H9 (cell line): ENCODE measurements at regions not wholly inside any gene's neighbourhood (a gene's known extent, or its start where the extent isn't known, plus 50 kb on each side); places are given as distances from the start of the nearest gene placed in this dataset.

Experiments
- DNase-seq: peaks from one replicate; pipeline ENCODE4 v3.0.0-alpha.2; 2017
- H2AFZ ChIP-seq: one replicate; pipeline ENCODE4 v1.6.1; 2013; ENCODE audit warnings: mild to moderate bottlenecking, low read length, control low read depth, moderate library complexity
- H2AK5ac ChIP-seq: 2 replicates; pipeline ENCODE4 v1.6.1; 2013; ENCODE audit warnings: low read length, control low read depth, mixed read lengths; ENCODE audit not compliant: insufficient read length
- H2BK120ac ChIP-seq: one replicate; pipeline ENCODE4 v1.6.1; 2013; ENCODE audit warnings: low read depth, mild to moderate bottlenecking, low read length, control low read depth, inconsistent platforms; ENCODE audit not compliant: poor library complexity, severe bottlenecking
- H2BK12ac ChIP-seq: 2 replicates; pipeline ENCODE4 v1.6.1; 2013; ENCODE audit warnings: low read length, control low read depth, mixed read lengths, low read depth; ENCODE audit not compliant: insufficient read length
- H2BK15ac ChIP-seq: 2 replicates; pipeline ENCODE4 v1.6.1; 2013; ENCODE audit warnings: low read depth, low read length, control low read depth
- H2BK20ac ChIP-seq: one replicate; pipeline ENCODE4 v1.6.1; 2013; ENCODE audit warnings: low read depth, mild to moderate bottlenecking, low read length, control low read depth, inconsistent platforms; ENCODE audit not compliant: poor library complexity, severe bottlenecking
- H2BK5ac ChIP-seq: 2 replicates; pipeline ENCODE4 v1.6.1; 2013; ENCODE audit warnings: low read length, control low read depth, mixed read lengths; ENCODE audit not compliant: insufficient read length
- H3K14ac ChIP-seq: 2 replicates; pipeline ENCODE4 v1.6.1; 2013; ENCODE audit warnings: low read length, control low read depth; ENCODE audit not compliant: insufficient read depth
- H3K18ac ChIP-seq: 2 replicates; pipeline ENCODE4 v1.6.1; 2013; ENCODE audit warnings: low read depth, mild to moderate bottlenecking, mixed read lengths, low read length, control low read depth; ENCODE audit not compliant: insufficient read length
- H3K23ac ChIP-seq: 2 replicates; pipeline ENCODE4 v1.6.1; 2013; ENCODE audit warnings: low read length, control low read depth, mixed read lengths, low read depth; ENCODE audit not compliant: insufficient read length
- H3K23me2 ChIP-seq: 2 replicates; pipeline ENCODE4 v1.6.1; 2013; ENCODE audit warnings: low read depth, mild to moderate bottlenecking, mixed read lengths, low read length, control low read depth; ENCODE audit not compliant: insufficient read length, poor library complexity, severe bottlenecking
- H3K27ac ChIP-seq: 2 replicates; pipeline ENCODE4 v1.5.1; 2013; ENCODE audit warnings: low read length, control low read depth, mixed read lengths, low read depth; ENCODE audit not compliant: insufficient read length
- H3K27me3 ChIP-seq: 2 replicates; pipeline ENCODE4 v1.6.1; 2013; ENCODE audit warnings: low read length, control low read depth, inconsistent platforms; ENCODE audit not compliant: insufficient read depth
- H3K4ac ChIP-seq: 2 replicates; pipeline ENCODE4 v1.6.1; 2013; ENCODE audit warnings: low read depth, mild to moderate bottlenecking, control low read depth, inconsistent platforms, low read length, moderate library complexity
- H3K4me1 ChIP-seq: 2 replicates; pipeline ENCODE4 v1.6.1; 2013; ENCODE audit warnings: low read length, control low read depth, inconsistent platforms; ENCODE audit not compliant: insufficient read depth
- H3K4me2 ChIP-seq: 2 replicates; pipeline ENCODE4 v1.6.1; 2013; ENCODE audit warnings: low read length, control low read depth, mixed read lengths; ENCODE audit not compliant: insufficient read length, insufficient read depth
- H3K56ac ChIP-seq: 2 replicates; pipeline ENCODE4 v1.6.1; 2013; ENCODE audit warnings: low read depth, mild to moderate bottlenecking, mixed read lengths, low read length, control low read depth; ENCODE audit not compliant: insufficient read length
- H3K79me1 ChIP-seq: 2 replicates; pipeline ENCODE4 v1.6.1; 2013; ENCODE audit warnings: low read depth, mild to moderate bottlenecking, moderate library complexity, low read length, control low read depth, inconsistent platforms; ENCODE audit not compliant: insufficient read depth, poor library complexity, severe bottlenecking
- H3K79me2 ChIP-seq: 2 replicates; pipeline ENCODE4 v1.6.1; 2013; ENCODE audit warnings: low read length, control low read depth, inconsistent platforms; ENCODE audit not compliant: insufficient read depth
- H3K9ac ChIP-seq: 2 replicates; pipeline ENCODE4 v1.6.1; 2013; ENCODE audit warnings: low read length, control low read depth, mixed read lengths; ENCODE audit not compliant: insufficient read length; ENCODE audit errors: extremely low read depth
- H3K9me3 ChIP-seq: one replicate; pipeline ENCODE4 v1.6.1; 2013; ENCODE audit warnings: low read depth, low read length, inconsistent platforms; ENCODE audit not compliant: control insufficient read depth
- H3T11ph ChIP-seq: one replicate; pipeline ENCODE4 v1.6.1; 2013; ENCODE audit warnings: mild to moderate bottlenecking, low read length, control low read depth, inconsistent platforms
- H4K20me1 ChIP-seq: one replicate; pipeline ENCODE4 v1.6.1; 2013; ENCODE audit not compliant: control insufficient read depth, insufficient read length, insufficient read depth
- H4K5ac ChIP-seq: 2 replicates; pipeline ENCODE4 v1.6.1; 2013; ENCODE audit warnings: low read depth, mild to moderate bottlenecking, mixed read lengths, low read length, control low read depth; ENCODE audit not compliant: insufficient read length
- H4K8ac ChIP-seq: replicated peaks from 2 replicates; pipeline ENCODE4 v1.6.1; 2013; ENCODE audit warnings: low read length, control low read depth, mixed read lengths, low read depth; ENCODE audit not compliant: insufficient read length
- H4K91ac ChIP-seq: 2 replicates; pipeline ENCODE4 v1.6.1; 2013; ENCODE audit warnings: low read depth, mild to moderate bottlenecking, moderate library complexity, mixed read lengths, low read length, control low read depth; ENCODE audit not compliant: insufficient read length
- H3K27ac Mint-ChIP-seq, 3 experiments: 2 replicates in 2 of 3; 3 replicates in 1 of 3; pipeline ENCODE4 v1.8.0; 2020 to 2021; ENCODE audit warnings: mixed read lengths in 3 of 3, mild to moderate bottlenecking in 1 of 3, moderate library complexity in 1 of 3
- H3K27me3 Mint-ChIP-seq: 2 replicates; pipeline ENCODE4 v1.8.0; 2021; ENCODE audit warnings: low read depth, mild to moderate bottlenecking, moderate library complexity, mixed read lengths
- H3K36me3 Mint-ChIP-seq, 3 experiments: 2 replicates in 2 of 3; 3 replicates in 1 of 3; pipeline ENCODE4 v1.8.0; 2020 to 2021; ENCODE audit warnings: low read depth in 3 of 3, mixed read lengths in 3 of 3; ENCODE audit not compliant: insufficient read depth in 1 of 3
- H3K4me1 Mint-ChIP-seq, 2 experiments: 2 replicates each; pipeline ENCODE4 v1.8.0; 2020; ENCODE audit warnings: mixed read lengths in 2 of 2
- H3K4me3 Mint-ChIP-seq, 2 experiments: 2 replicates in 1 of 2; 3 replicates in 1 of 2; pipeline ENCODE4 v1.8.0; 2020 to 2021; ENCODE audit warnings: mild to moderate bottlenecking in 2 of 2, mixed read lengths in 2 of 2, moderate library complexity in 1 of 2
- H3K9me3 Mint-ChIP-seq, 2 experiments: 2 replicates in 1 of 2; 3 replicates in 1 of 2; pipeline ENCODE4 v1.8.0; 2020; ENCODE audit warnings: mild to moderate bottlenecking in 2 of 2, mixed read lengths in 2 of 2, moderate library complexity in 1 of 2
- WGBS: extraction: QIAGEN DNeasy Blood & Tissue Kit; methylation state at CpG from one replicate; pipeline ENCODE4 v1.1.7; 2013; ENCODE audit warnings: missing lambda C conversion rate, low lambda C conversion rate, mixed read lengths; ENCODE audit not compliant: insufficient read length; ENCODE audit errors: extremely low coverage; 5-methylcytosine and 5-hydroxymethylcytosine counted together
- TF ChIP-seq, protein P1 (sequence below): fragments of 200-600 bp; sonication (generic); conservative IDR thresholded peaks from 3 replicates; pipeline ENCODE4 v1.8.0; 2021; ENCODE audit warnings: antibody characterized with exemption, mild to moderate bottlenecking

DNA sequence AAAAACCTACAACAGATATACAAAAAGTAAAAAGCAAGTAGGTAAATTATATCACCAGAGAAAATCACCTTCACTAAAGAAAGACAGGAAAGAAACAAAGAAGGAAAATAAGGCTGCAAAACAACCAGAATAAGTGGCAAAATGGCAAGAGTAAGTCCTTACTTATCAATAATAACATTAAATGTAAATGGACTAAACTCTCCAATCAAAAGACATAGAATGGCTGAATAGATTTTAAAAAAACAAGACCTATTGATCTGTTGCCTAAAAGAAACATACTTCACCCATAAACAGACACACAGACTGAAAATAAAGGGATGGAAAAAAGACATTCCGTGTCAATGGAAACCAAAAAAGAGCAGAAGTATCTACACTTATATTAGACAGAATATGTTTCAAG is 695.7 kb upstream of the FAT3 start:
- Histone ChIP-seq H3K23ac (no peak overlapping the region), H3K14ac (no peak overlapping the region), H3K23me2 (no peaks in the 10 kb centered on the region), H2BK120ac (no peak overlapping the region), H3K79me1 (no peaks in the 10 kb centered on the region), H3K9ac (no peak overlapping the region), H3K4me1 (no peaks in the 10 kb centered on the region), H3K27me3 (no peaks in the 10 kb centered on the region), H4K20me1 (no peaks in the 10 kb centered on the region), H2BK12ac (no peak overlapping the region), H4K5ac (no peak overlapping the region), H3K56ac (no peak overlapping the region), H4K91ac (no peak overlapping the region), H2AFZ (no peak overlapping the region), H2BK20ac (no peak overlapping the region), H3K4ac (no peak overlapping the region), H3T11ph (no peak overlapping the region), H2AK5ac (no peak overlapping the region), H2BK5ac (no peak overlapping the region), H3K18ac (no peak overlapping the region), H3K9me3 (no peaks in the 10 kb centered on the region), H4K8ac (no peak overlapping the region), H2BK15ac (no peak overlapping the region), H3K27ac (no peak overlapping the region), H3K79me2 (no peaks in the 10 kb centered on the region), H3K4me2 (no peak overlapping the region)
- peaks cover 5 to 9% (median 8%) of the 10 kb centered on the region in 3 experiments; a peak in 6 of 7 replicates for H3K36me3 Mint-ChIP-seq
- H3K4me1 Mint-ChIP-seq = peaks cover 7 to 8% of the 10 kb centered on the region in 2 experiments
- TF ChIP-seq, protein P1, sequence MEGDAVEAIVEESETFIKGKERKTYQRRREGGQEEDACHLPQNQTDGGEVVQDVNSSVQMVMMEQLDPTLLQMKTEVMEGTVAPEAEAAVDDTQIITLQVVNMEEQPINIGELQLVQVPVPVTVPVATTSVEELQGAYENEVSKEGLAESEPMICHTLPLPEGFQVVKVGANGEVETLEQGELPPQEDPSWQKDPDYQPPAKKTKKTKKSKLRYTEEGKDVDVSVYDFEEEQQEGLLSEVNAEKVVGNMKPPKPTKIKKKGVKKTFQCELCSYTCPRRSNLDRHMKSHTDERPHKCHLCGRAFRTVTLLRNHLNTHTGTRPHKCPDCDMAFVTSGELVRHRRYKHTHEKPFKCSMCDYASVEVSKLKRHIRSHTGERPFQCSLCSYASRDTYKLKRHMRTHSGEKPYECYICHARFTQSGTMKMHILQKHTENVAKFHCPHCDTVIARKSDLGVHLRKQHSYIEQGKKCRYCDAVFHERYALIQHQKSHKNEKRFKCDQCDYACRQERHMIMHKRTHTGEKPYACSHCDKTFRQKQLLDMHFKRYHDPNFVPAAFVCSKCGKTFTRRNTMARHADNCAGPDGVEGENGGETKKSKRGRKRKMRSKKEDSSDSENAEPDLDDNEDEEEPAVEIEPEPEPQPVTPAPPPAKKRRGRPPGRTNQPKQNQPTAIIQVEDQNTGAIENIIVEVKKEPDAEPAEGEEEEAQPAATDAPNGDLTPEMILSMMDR = no peak
- H3K4me3 Mint-ChIP-seq = no peak overlapping the region
- H3K27me3 Mint-ChIP-seq = no peaks in the 10 kb centered on the region
- peaks cover 15 to 19% of the 10 kb centered on the region in 2 experiments; a peak in 4 of 5 replicates for H3K9me3 Mint-ChIP-seq
- no peak overlapping the region for H3K27ac Mint-ChIP-seq
- DNase-seq = no peak
- WGBS = no CpG with 5 or more reads among the region's 1 CpG
